ENCODE measurements at regions not wholly inside any gene's neighbourhood (a gene's known extent, or its start where the extent isn't known, plus 50 kb on each side); places are given as distances from the start of the nearest gene placed in this dataset.
A peak's percentile ranks its signal among the peaks of the same experiment; 100 is the strongest.

- Histone ChIP-seq H3K79me2 (ENCODE audit: low read length) (no peaks in the 10 kb centered on the region), H2AFZ (ENCODE audit: low read length) (no peak overlapping the region), H3K4me2 (ENCODE audit: low read length) (no peak overlapping the region), H3K27ac (ENCODE audit: low read length) (no peak overlapping the region), H3K4me1 (ENCODE audit: insufficient read depth, low read length) (peaks cover 15% of the 10 kb centered on the region; the same call in 1 of the 2 replicates), H3K36me3 (ENCODE audit: low read depth, low read length) (no peaks in the 10 kb centered on the region), H3K27me3 (ENCODE audit: low read length) (no peaks in the 10 kb centered on the region), H3K9me3 (ENCODE audit: low read length) (peaks cover 3% of the 10 kb centered on the region; the same call in 1 of the 2 replicates), H3K9ac (ENCODE audit: low read length) (no peak overlapping the region), H3F3A (ENCODE audit: low read length, unreplicated experiment) (no peaks in the 10 kb centered on the region), H4K20me1 (ENCODE audit: low read length) (no peaks in the 10 kb centered on the region), H3K4me3 (ENCODE audit: low read length) (no peak overlapping the region), H3K9me2 (replicated peaks; ENCODE audit: low read length) (no peaks in the 10 kb centered on the region)
- DNase-seq (no peak), ATAC-seq (no peak)
- intact Hi-C loops (cut with micrococcal nuclease): no loop called here
- no TSS peak for BruUV-seq (replicated peaks)
- CTCF ChIA-PET: interaction anchor here (0.7 kb wide), 1 partner anchor 286 kb away, joined by 3 read pairs; no protein-coding TSS in a partner anchor
- TF ChIP-seq EZH2 (IDR thresholded peaks at IDR 0.05; ENCODE audit: low read length, unreplicated experiment) (no peak), EZH2phosphoT487 (IDR thresholded peaks at IDR 0.05; ENCODE audit: borderline replicate concordance, low read length) (no peak), CTCF (conservative IDR thresholded peaks at IDR 0.05; ENCODE audit: low read depth, low read length) (no peak)
- POLR2A ChIA-PET (ENCODE audit: unreplicated experiment): no interaction called here
Measured at GRCh38 chr20:16128538-16129106, 444.6 kb downstream of the KIF16B start.

DNA sequence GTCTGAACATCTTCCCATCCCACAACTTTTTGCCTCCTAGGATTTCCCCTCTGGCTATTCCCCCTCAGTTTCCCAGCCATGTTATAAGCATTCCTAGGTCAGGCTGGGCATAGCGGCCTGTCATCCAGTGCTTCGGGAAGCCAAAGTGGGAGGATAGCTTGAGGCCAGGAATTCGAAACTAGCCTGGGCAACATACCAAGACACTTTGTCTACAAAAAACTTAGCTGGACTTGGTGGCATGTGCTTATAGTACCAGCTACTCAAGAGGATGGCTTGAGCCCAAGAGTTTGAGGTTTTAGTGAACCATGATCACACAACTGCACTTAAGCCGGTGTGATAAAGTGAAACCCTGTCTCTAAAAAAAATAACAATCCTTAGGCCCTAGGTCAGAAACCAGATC is 447.4 kb downstream of the KIF16B start:
- no peaks in the 10 kb centered on the region for H3K27me3 ChIP-seq (ENCODE audit: low read length)
- H3K9me2 ChIP-seq (replicated peaks; ENCODE audit: low read length): no peaks in the 10 kb centered on the region
- H3K27ac ChIP-seq (ENCODE audit: low read length): 0 out of 2 replicates have a peak overlapping the region, but pooled peaks have one; percentile 2
- H3K36me3 ChIP-seq (ENCODE audit: low read depth, low read length): no peaks in the 10 kb centered on the region
- BruUV-seq (replicated peaks): no TSS peak
- no peak overlapping the region for H3K4me2 ChIP-seq (ENCODE audit: low read length)
- H3K9me3 ChIP-seq (ENCODE audit: low read length): peaks cover 3% of the 10 kb centered on the region; the same call in 1 of the 2 replicates
- no peaks in the 10 kb centered on the region for H3K79me2 ChIP-seq (ENCODE audit: low read length)
- no peaks in the 10 kb centered on the region for H4K20me1 ChIP-seq (ENCODE audit: low read length)
- TF ChIP-seq EZH2phosphoT487 (IDR thresholded peaks at IDR 0.05; ENCODE audit: borderline replicate concordance, low read length) (no peak), CTCF (conservative IDR thresholded peaks at IDR 0.05; ENCODE audit: low read depth, low read length) (no peak), EZH2 (IDR thresholded peaks at IDR 0.05; ENCODE audit: low read length, unreplicated experiment) (no peak)
- POLR2A ChIA-PET (ENCODE audit: unreplicated experiment): no interaction called here
- peak overlapping the region; percentile 16 for H2AFZ ChIP-seq (ENCODE audit: low read length)
- no peak for ATAC-seq
- no peaks in the 10 kb centered on the region for H3F3A ChIP-seq (ENCODE audit: low read length, unreplicated experiment)
- peak; percentile 59 for DNase-seq
- peaks cover 20% of the 10 kb centered on the region; the same call in 1 of the 2 replicates for H3K4me1 ChIP-seq (ENCODE audit: insufficient read depth, low read length)
- CTCF ChIA-PET: no interaction called here
- intact Hi-C loops (cut with micrococcal nuclease): no loop called here
- H3K9ac ChIP-seq (ENCODE audit: low read length): no peak overlapping the region
- no peak overlapping the region for H3K4me3 ChIP-seq (ENCODE audit: low read length)
